Lung (tissue), 11 donors: ENCODE measurements at regions not wholly inside any gene's neighbourhood (a gene's known extent, or its start where the extent isn't known, plus 50 kb on each side); places are given as distances from the start of the nearest gene placed in this dataset.
A peak's percentile ranks its signal among the peaks of the same experiment; 100 is the strongest.

ENCODE experiments used
- ATAC-seq: fragments of 200-7000 bp; cut with Tn5 transposase; one replicate; pipeline ENCODE4 v1.9.1; 2020; ENCODE audit warnings: moderate number of reproducible peaks; ENCODE audit not compliant: insufficient read depth, low FRiP score
- DNase-seq, 3 donors: peaks; one replicate each; pipeline ENCODE4 v3.0.0-alpha.2; 2013 to 2017
- H3K27ac ChIP-seq, 2 donors: one replicate each; pipeline ENCODE4 v1.5.1; 2013; ENCODE audit warnings: mild to moderate bottlenecking in 2 of 2, moderate library complexity in 2 of 2, control low read depth in 1 of 2, inconsistent platforms in 1 of 2, low read depth in 1 of 2, low read length in 1 of 2
- H3K27me3 ChIP-seq, 3 donors: one replicate each; pipeline ENCODE4 v1.5.1; 2013; ENCODE audit warnings: low read length in 2 of 3; ENCODE audit not compliant: control insufficient read depth in 3 of 3, insufficient read depth in 3 of 3
- H3K36me3 ChIP-seq, 4 donors: one replicate each; pipeline ENCODE4 v1.5.1; 2013; ENCODE audit warnings: low read length in 4 of 4, mild to moderate bottlenecking in 1 of 4, moderate library complexity in 1 of 4; ENCODE audit not compliant: control insufficient read depth in 4 of 4, insufficient read depth in 4 of 4
- H3K4me1 ChIP-seq, 5 donors: one replicate each; pipeline ENCODE4 v1.5.1; 2013; ENCODE audit warnings: low read length in 5 of 5, mild to moderate bottlenecking in 2 of 5, moderate library complexity in 1 of 5; ENCODE audit not compliant: control insufficient read depth in 5 of 5, insufficient read depth in 5 of 5
- H3K4me3 ChIP-seq: one replicate; pipeline ENCODE4 v1.5.1; 2013; ENCODE audit warnings: mild to moderate bottlenecking, control low read depth, moderate library complexity
- H3K9ac ChIP-seq, 2 donors: one replicate each; pipeline ENCODE4 v1.5.1; 2013; ENCODE audit warnings: low read length in 2 of 2, control low read depth in 1 of 2; ENCODE audit not compliant: insufficient read depth in 1 of 2
- H3K9me3 ChIP-seq, 4 donors: one replicate each; pipeline ENCODE4 v1.5.1; 2013; ENCODE audit warnings: low read length in 3 of 4, mild to moderate bottlenecking in 1 of 4, moderate library complexity in 1 of 4; ENCODE audit not compliant: control insufficient read depth in 4 of 4, insufficient read depth in 3 of 4
- CTCF ChIP-seq: IDR thresholded peaks from 2 replicates; pipeline ENCODE4 v1.5.1; 2012; ENCODE audit warnings: mild to moderate bottlenecking; ENCODE audit errors: control extremely low read depth, extremely low read depth
- WGBS, 2 donors: extraction: QIAGEN DNeasy Blood & Tissue Kit; methylation state at CpG; one replicate each; pipeline ENCODE4 v1.1.7; 2013; 5-methylcytosine and 5-hydroxymethylcytosine counted together
- donor health status: control.
- donor health status: control.
- donor health status: Bipolar disorder and iron deficiency.
- donor health status: healthy.
- donor health status: DM: yes; HTN: yes; CAD: no.

GRCh38 chr14:95410838-95411237, 91.1 kb upstream of the CLMN start:
- no peak for DNase-seq
- ATAC-seq, result no peak
- Histone ChIP-seq H3K27me3 (no peaks in the 10 kb centered on the region), H3K4me1 (peaks cover 0 to 23% (median 7%) of the 10 kb centered on the region in 5 donors), H3K36me3 (peaks cover 0 to 4% (median 0%) of the 10 kb centered on the region in 4 donors), H3K9me3 (no peaks in the 10 kb centered on the region), H3K4me3 (no peak overlapping the region), H3K9ac (no peak overlapping the region), H3K27ac (no peak overlapping the region)
- no peak for TF ChIP-seq CTCF
- WGBS, 2 donors, result 50 to 74% methylated on average over 2 of the region's 2 CpGs

- 76 to 84% methylated on average over 12 of the region's 12 CpGs for WGBS, 2 donors
- Histone ChIP-seq H3K27ac (no peak overlapping the region), H3K36me3 (peaks cover 0 to 4% (median 0%) of the 10 kb centered on the region in 4 donors), H3K4me3 (no peak overlapping the region), H3K9me3 (no peaks in the 10 kb centered on the region), H3K9ac (no peak overlapping the region), H3K4me1 (peaks cover 0 to 23% (median 7%) of the 10 kb centered on the region in 5 donors), H3K27me3 (no peaks in the 10 kb centered on the region)
- no peak for TF ChIP-seq CTCF
- ATAC-seq, result no peak
- DNase-seq, result peak in 1 of 3 donors; percentile 18
Observed at GRCh38 chr14:95409477-95410272, 90.0 kb upstream of the CLMN start.

GRCh38 chr14:95408731-95409476, 89.2 kb upstream of the CLMN start:
- Histone ChIP-seq H3K36me3 (peaks cover 0 to 2% (median 0%) of the 10 kb centered on the region in 4 donors), H3K9me3 (no peaks in the 10 kb centered on the region), H3K4me3 (no peak overlapping the region), H3K27ac (no peak overlapping the region), H3K9ac (no peak overlapping the region), H3K4me1 (peaks cover 0 to 23% (median 7%) of the 10 kb centered on the region in 5 donors), H3K27me3 (no peaks in the 10 kb centered on the region)
- 83 to 93% methylated on average over 17 of the region's 17 CpGs for WGBS, 2 donors
- no peak for TF ChIP-seq CTCF
- ATAC-seq, result no peak
- peak in 1 of 3 donors; percentile 23 for DNase-seq
